GM18951 (cell line): ENCODE measurements at regions not wholly inside any gene's neighbourhood (a gene's known extent, or its start where the extent isn't known, plus 50 kb on each side); places are given as distances from the start of the nearest gene placed in this dataset.
"Not testable (repeated sequence)": the region's sequence is repeated elsewhere in the genome, so short reads cannot be mapped to it uniquely, and the experiment has no call there.

Experiments used
- POLR2A ChIP-seq: IDR thresholded peaks from 4 replicates; pipeline ENCODE4 v1.6.1; 2011; ENCODE audit warnings: mild to moderate bottlenecking; ENCODE audit not compliant: insufficient read length, insufficient read depth; ENCODE audit errors: extremely low read depth
- in situ Hi-C: fragments of 300-500 bp; cut with MboI; formaldehyde crosslinking; loops from one replicate; pipeline ENCODE4 v1.12.0; 2022; ENCODE audit warnings: low sequenced_read_pairs, mixed read lengths, inconsistent platforms; ENCODE audit not compliant: unreplicated experiment

DNA sequence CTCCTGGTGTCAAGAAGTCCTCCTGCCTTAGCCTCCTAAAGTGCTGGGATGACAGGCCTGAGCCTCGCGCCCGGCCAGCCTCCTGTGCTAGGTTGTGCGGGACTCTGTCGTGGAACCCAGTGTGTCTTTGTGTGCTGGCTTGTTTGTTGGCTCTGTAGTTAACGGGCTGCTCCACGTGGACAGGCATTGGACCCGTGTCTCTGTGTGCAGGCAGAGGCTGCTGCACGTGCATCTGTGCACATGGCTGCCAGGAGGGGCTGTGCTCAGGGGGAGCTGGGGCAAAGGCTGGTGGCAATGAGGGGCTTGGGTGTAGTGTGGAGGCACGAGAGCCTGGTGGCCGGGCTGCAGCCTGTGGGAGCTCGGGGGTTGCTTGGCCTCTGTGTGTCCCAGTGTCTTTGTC lies 121.3 kb upstream of the ALDH3B2 start:
- in situ Hi-C loops, result no loop called here
- TF ChIP-seq POLR2A, result no peak

DNA sequence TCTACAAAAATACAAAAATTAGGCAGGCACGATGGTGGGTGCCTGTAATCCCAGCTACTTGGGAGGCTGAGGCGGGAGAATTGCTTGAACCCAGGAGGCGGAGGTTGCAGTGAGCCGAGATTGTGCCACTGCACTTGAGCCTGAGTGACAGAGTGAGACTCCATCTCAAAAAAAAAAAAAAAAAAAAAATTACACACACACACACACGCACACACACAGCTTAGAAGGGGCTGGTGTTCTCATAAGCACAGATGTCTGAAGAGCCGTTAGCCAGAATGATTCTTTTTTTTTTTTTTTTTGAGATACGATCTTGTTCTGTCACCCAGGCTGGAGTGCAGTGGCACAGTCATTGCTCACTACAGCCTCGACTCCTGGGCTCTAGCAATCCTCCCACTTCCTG lies 119.3 kb upstream of the ALDH3B2 start:
- in situ Hi-C loops, result not testable (repeated sequence)

DNA sequence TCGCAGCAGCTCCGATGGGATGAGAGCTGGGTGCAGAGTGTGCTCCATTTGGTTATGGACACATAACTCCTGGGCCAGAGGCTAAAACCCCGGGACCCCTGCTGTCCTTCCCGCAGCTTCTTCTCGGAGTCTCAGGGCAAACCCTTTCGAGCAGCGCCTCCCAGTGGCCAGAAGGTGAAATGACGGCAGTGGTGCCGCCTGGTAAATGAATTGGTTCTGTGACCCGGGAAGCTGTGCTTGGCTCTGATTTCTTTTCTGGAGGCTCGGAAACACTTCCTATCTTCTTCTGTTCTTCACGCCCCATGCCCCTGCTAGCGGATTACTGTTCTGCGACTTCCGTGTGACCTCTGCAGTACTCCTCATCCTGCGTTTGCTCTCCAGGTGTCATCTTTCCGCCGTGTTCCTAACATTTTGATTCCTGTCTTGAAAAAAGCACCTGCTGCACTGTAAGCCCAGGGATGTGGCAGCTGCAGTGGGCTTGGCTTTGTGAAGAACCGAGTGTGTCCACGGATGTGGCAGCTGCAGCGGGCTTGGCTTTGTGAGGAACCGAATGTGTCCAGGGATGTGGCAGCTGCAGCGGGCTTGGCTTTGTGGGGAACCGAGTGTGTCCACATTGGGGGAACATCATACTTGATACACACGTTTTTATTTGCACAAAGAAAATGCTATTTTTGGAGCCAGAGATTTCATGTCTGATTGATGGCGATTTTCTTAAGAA lies 118.0 kb upstream of the ALDH3B2 start:
- in situ Hi-C loops, result not testable (repeated sequence)

DNA sequence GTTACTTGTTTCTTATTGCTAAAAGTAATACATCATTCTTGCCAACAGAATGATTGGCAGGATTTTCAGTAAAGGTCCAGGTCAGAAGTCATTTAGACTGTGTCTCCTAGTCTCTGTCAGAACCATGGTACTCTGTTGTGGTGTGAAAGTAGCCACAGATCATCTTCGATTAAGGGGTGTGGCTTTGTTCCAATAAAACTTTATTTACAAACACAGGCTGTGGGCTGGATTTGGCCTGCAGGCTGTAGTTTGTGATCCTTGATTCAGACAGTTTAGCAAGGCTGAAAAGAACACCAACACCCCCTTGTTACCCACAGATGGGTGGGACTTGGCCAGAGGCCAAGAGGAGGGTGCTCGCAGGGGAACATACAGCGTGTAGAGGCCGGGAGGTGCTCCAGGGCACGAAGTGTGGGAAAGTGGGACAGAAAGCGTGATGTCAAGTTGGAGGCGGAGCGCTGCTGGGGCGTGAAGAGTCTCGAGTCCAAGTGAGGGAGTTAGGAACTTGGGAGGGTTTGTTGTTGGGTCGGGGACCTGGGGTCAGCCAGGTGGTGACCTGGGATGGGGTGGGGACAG lies 117.3 kb upstream of the ALDH3B2 start:
- in situ Hi-C loops, result not testable (repeated sequence)

DNA sequence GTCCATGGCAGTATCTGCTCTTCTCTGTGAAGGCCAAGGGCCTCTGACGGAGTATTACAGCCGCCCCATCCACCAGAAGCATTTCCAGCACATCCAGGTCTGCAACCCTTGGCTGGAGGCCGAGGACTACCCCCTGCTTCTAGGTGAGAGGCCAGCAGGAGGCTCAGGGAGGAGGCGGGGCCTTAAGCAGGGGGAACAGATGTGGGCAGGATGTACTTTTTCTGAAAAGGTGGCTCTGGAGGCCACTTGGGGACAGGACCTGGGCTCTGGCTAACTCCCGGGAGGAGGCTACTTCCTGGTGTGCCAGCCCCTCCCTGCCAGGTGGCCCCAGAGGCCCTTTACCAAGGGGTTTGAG lies 113.9 kb upstream of the ALDH3B2 start:
- in situ Hi-C loops, result not testable (repeated sequence)

DNA sequence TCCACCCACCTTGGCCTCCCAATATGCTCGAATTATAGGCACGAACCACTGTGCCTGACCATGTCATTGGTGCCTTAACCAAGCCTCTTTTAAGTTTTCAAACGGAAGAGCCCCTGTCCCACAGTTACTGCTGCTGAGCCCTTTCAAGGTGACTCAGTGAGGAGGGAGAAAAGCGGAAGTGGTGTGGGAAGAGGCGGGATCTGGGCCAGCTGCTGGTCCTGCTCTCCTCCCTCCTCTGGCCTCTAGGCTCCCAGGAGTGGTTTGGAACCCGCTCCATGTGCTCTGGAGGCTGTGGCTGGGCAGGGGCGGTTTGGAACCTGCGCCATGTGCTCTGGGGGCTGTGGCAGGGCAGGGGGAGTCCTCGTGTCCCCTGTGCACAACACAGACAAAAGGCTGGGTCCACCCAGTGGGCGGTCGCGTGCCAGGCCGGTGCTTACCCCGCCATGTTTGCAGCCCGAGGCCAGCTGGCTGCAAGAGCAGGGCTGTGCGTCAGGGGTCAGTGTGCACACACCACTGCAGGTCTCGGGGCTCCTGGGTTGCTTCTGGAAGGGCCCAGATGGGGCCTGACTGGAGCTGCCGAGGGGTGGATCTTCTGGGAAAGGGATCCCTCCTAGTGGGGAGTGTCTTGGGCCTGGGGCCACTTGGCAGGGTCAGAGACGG lies 113.4 kb upstream of the ALDH3B2 start:
- in situ Hi-C loops, result not testable (repeated sequence)

DNA sequence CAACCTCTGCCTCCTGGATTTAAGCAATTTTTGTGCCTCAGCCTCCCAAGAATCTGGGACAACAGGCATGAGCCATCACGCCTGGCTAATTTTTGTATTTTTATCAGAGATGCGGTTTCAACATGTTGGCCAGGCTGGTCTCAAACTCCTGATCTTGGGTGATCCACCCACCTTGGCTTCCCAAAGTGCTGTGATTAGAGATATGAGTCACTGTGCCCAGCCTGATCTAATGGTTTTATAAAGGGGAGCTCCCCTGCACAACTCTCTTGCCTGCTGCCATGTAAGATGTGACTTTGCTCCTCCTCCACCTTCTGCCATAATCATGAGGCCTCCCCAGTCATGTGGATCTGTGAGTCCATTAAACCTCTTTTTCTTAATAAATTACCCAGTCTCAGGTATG lies 107.5 kb upstream of the ALDH3B2 start:
- in situ Hi-C loops, result not testable (repeated sequence)

DNA sequence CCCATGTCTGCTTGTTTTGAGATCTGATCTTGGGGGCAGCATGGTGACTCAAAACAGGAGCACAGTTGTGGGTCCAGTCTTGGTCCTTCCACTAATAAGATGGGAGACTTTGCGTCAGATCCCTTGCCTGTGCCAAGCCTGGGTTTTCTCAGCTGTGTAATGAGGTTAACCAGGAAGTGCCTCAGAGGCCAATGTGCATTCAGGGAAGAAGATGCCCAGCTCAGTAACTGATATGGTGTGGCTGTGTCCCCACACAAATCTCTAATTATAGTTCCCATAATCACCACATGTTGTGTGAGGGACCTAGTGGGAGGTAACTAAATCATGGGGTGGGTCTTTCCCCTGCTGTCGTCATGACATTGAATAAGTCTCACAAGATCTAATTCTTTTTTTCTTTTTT lies 107.1 kb upstream of the ALDH3B2 start:
- in situ Hi-C loops, result not testable (repeated sequence)

DNA sequence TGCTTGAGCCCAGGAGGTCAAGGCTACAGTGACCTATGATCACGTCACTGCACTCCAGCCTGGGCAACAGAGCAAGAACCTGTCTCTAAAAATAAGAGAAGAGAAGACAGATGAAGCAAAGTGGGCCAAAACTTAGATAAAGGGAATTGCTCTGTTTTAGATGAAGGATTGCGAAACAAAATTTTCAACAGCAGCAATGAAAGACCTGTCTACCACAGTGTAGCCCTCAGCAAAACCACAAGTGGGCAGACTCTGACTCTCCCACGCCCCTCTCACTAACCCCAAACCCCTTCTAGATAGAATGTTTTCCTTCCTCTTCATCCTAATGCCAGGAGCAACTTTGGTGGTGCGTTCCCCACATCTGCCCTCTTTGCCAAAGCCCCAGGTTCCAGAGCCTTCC lies 105.6 kb upstream of the ALDH3B2 start:
- no peak for TF ChIP-seq POLR2A
- in situ Hi-C loops, result no loop called here

DNA sequence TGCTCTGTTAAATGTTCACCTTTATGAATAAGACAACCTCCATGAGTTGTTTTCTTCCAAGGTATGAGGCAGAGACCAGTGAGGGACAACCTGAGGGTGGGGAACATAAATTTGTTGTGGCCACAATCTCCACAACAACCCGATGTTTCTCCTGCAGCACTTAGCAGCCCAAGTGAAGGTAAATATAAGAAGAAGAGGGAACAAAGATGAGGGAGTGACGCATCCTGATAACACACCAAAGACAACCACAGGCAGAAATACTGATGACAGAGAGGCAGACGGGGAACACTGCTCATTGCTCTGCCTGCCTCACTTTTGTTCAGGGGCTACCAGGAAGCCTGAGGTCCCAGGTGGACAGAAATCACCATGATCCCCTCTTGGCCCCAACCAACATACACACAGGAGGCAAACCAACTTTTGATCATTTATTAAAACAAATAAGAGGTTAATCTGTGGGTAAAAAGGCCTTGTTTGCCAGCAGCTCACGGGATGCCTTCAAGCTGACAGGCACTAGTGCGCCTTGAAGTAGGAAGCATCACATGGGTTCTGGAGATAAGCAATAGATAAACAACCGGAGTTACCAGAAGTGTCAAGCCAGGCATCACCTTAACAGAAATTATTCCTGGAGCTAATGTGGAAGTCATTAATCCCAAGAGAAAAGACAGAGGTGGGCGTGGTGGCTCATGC lies 104.9 kb upstream of the ALDH3B2 start:
- in situ Hi-C loops, result not testable (repeated sequence)

DNA sequence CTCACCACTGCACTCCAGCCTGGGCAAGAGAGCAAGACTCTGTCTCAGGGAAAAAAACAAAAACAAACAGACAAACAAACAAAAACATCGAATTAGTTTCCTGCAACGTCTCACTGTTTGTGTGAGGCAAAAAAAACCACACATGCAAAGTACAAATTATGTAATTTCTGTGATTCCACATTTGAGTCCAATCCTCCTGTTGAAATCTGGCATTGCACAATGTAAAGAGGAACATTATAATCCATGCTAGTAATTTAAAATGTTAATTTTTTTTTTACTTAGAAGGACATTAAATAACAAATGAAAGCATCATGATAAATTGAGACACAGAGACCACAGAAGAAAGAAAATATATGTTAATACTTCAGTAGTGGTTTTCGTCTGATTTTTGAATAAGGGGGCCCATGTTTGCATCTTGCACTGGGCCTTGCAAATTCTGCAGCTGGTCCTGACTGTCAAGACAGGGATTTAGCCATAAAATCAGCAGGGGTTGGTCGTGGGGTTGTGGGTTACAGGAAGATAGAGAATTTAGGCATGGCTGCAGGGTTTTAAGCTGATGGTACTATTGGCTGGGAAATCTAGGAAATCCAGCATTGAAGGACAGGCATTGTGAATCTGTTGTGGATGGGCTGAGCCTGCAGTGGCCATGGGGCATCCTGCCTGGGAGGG lies 102.6 kb upstream of the ALDH3B2 start:
- in situ Hi-C loops, result no loop called here
- no peak for TF ChIP-seq POLR2A

DNA sequence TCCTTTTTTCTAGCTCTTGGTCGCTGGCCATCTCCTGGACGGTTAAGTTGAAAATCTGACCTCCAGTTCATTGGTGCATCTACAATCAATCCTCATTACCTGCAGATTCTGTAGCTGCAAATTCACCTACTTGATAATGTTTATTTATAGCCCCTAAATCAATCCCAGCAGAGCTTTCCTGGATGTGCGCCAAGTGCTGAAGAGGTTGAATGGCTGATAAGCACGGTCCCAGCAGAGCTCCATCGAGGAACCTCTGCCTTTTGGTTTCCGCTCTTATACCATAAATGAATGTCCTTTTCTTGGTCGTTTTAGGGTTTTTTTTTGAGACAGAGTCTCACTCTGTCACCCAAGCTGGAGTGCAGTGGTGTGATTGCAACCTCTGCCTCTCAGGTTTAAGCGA lies 99.8 kb upstream of the ALDH3B2 start:
- in situ Hi-C loops, result not testable (repeated sequence)

DNA sequence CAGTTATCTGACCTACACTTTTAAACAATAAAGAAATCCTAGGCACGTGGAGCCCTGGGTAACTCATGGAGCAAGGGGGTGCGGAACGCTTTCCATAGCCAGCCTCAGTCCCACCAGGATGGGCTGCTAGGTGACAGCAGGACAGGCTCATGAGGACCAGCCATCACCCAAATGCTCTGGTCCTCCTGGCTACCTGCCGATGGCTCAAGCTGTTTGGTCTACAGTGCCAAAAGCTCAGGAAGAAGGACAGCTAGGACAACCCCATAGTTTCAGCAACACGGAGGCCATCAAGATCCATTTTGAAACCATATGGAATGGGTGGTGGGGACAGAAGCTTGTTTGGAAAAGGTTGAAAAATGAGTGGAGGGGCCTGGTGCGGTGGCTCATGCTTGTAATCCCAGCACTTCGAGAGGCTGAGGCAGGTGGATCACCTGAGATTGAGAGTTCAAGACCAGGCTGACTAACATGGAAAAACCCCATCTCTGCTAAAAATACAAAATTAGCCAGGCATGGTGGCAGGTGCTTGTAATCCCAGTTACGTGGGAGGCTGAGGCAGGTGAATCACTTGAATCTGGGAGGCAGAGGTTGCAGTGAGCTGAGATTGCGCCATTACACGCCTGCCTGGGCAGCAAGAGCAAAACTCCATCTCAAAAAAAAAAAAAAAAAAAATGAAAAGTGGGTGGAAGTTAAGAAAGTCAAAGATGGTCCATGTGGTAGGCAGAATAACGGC lies 93.7 kb upstream of the ALDH3B2 start:
- in situ Hi-C loops, result not testable (repeated sequence)

DNA sequence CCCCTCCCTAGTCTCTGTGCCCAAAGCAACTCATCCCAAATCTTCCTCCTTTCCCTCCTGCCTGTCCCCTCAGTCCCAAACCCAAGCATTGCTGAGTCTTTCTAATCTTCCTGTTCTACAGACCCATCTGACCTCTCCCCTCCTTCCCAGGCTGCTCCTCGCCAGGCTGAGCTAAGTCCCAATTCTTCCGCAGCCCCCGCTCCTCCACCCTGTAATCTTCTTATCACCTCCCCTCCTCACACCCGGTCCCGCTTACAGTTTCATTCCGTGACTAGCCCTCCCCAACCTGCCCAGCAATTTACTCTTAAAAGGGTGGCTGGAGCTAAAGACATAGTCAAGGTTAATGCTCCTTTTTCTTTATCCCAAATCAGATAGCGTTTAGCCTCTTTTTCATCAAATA lies 86.8 kb upstream of the ALDH3B2 start:
- in situ Hi-C loops, result not testable (repeated sequence)

DNA sequence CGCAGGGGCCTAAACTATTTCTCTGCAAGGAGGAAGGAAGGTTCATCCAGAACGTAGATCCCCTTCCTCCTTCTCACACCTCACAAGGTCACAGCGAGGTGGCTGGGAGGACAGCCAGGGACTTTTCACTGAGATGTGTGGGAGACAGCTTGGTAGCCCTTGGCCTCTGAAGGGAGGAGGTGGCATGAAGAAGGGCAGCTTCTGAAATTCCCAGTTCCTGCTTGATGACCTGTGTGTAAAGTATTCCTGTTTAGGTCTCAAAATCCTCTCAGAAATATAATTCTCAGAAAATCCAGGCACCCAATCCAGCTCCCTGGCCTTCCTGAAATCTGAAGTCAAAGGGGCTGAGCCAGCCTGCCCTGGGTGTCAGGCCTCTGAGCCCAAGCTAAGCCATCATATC lies 84.9 kb upstream of the ALDH3B2 start:
- in situ Hi-C loops, result not testable (repeated sequence)

DNA sequence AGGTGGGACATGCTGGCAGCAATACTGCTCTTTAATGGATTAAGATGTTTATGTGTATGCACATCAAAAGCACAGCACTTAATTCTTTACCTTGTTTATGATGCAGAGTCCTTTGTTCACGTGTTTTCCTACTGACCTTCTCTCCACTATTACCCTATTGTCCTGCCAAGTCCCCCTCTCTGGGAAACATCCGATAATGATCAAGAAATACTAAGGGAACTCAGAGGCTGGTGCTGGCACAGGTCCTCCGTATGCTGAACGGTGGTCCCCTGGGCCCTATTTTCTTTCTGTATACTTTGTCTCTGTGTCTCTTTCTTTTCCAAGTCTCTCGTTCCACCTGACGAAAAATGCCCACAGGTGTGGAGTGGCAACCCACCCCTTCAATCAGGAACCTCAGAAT lies 84.0 kb upstream of the ALDH3B2 start:
- in situ Hi-C loops, result not testable (repeated sequence)

DNA sequence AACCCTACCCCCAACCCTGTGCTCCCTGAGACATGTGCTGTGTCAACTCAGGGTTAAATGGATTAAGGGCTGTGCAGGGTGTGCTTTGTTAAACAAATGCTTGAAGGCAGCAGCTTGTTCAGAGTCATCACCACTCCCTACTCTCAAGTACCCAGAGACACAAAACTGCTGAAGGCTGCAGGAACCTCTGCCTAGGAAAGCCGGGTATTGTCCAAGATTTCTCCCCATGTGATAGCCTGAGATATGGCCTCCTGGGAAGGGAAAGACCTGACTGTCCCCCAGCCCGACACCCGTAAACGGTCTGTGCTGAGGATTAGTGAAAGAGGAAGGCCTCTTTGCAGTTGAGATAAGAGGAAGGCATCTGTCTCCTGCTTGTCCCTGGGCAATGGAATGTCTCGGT lies 83.6 kb upstream of the ALDH3B2 start:
- in situ Hi-C loops, result not testable (repeated sequence)

DNA sequence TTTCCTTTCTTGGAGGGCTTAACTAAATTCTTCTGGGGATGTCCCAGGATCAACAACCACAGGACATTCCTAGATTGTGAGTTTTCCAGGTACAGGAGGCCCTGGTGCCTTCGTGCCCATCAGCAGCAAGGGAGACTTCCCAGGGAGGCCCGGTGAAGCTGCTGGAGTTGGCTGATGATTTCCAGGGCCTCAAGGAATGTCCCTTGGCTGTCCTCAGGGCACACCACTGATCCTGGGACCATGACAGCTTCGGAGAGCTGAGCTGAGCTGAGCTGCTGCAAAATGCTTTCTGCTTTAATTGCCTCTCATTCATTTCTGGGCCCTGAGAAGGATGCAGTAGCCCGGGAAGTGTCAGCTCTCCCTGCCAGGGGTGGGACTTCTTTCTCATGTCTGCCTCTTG lies 79.4 kb upstream of the ALDH3B2 start:
- in situ Hi-C loops, result not testable (repeated sequence)
